ENCODE measurements at regions not wholly inside any gene's neighbourhood (a gene's known extent, or its start where the extent isn't known, plus 50 kb on each side); places are given as distances from the start of the nearest gene placed in this dataset.

- no peak for DNase-seq (ENCODE audit: low spot score)
- in situ Hi-C loops (cut with MboI; ENCODE audit: low pct_unique_long_range_greater_than_20kb, low sequenced_read_pairs, unreplicated experiment): no loop called here
- no peak for TF ChIP-seq CTCF (IDR thresholded peaks at IDR 0.05; ENCODE audit: extremely low read depth, insufficient read depth, missing control alignments)
Observed at GRCh38 chr2:120992791-120993555, 257.3 kb downstream of the GLI2 start.

GRCh38 chr2:120993661-120994060 is 258.0 kb downstream of the GLI2 start:
- in situ Hi-C loops (cut with MboI; ENCODE audit: low pct_unique_long_range_greater_than_20kb, low sequenced_read_pairs, unreplicated experiment): no loop called here
- DNase-seq (ENCODE audit: low spot score): no peak
- TF ChIP-seq CTCF (IDR thresholded peaks at IDR 0.05; ENCODE audit: extremely low read depth, insufficient read depth, missing control alignments): no peak

- in situ Hi-C loops (cut with MboI; ENCODE audit: low pct_unique_long_range_greater_than_20kb, low sequenced_read_pairs, unreplicated experiment): no loop called here
- TF ChIP-seq CTCF (IDR thresholded peaks at IDR 0.05; ENCODE audit: extremely low read depth, insufficient read depth, missing control alignments): no peak
- no peak for DNase-seq (ENCODE audit: low spot score)
Observed at GRCh38 chr2:120994301-120994995, 258.8 kb downstream of the GLI2 start.

- no peak for DNase-seq (ENCODE audit: low spot score)
- in situ Hi-C loops (cut with MboI; ENCODE audit: low pct_unique_long_range_greater_than_20kb, low sequenced_read_pairs, unreplicated experiment): no loop called here
- no peak for TF ChIP-seq CTCF (IDR thresholded peaks at IDR 0.05; ENCODE audit: extremely low read depth, insufficient read depth, missing control alignments)
Observed at GRCh38 chr2:120995152-120995551, 259.5 kb downstream of the GLI2 start.

GRCh38 chr2:120995656-120996190 is 260.1 kb downstream of the GLI2 start:
- in situ Hi-C loops (cut with MboI; ENCODE audit: low pct_unique_long_range_greater_than_20kb, low sequenced_read_pairs, unreplicated experiment): no loop called here
- no peak for TF ChIP-seq CTCF (IDR thresholded peaks at IDR 0.05; ENCODE audit: extremely low read depth, insufficient read depth, missing control alignments)
- no peak for DNase-seq (ENCODE audit: low spot score)

- no peak for TF ChIP-seq CTCF (IDR thresholded peaks at IDR 0.05; ENCODE audit: extremely low read depth, insufficient read depth, missing control alignments)
- in situ Hi-C loops (cut with MboI; ENCODE audit: low pct_unique_long_range_greater_than_20kb, low sequenced_read_pairs, unreplicated experiment): no loop called here
- no peak for DNase-seq (ENCODE audit: low spot score)
Observed at GRCh38 chr2:120999377-121000097, 263.9 kb downstream of the GLI2 start.
